Heart left ventricle (tissue), 16 donors: ENCODE measurements at regions not wholly inside any gene's neighbourhood (a gene's known extent, or its start where the extent isn't known, plus 50 kb on each side); places are given as distances from the start of the nearest gene placed in this dataset.

Experiments
- ATAC-seq, 4 donors: fragments of 200-7000 bp; cut with Tn5 transposase; one replicate each; pipeline ENCODE4 v1.9.1; 2020 to 2022; ENCODE audit warnings: moderate library complexity in 4 of 4, mild to moderate bottlenecking in 3 of 4, moderate number of reproducible peaks in 1 of 4
- DNase-seq, 5 donors: peaks; one replicate each; pipeline ENCODE4 v3.0.0-alpha.2; 2020
- H3K27ac ChIP-seq, 12 donors: fragments of 200-600 bp; sonication (generic) in 4 of 12; one replicate each; pipeline versions ENCODE4 v1.5.0 to v1.8.0; 2016 to 2022; ENCODE audit warnings: mild to moderate bottlenecking in 2 of 12
- H3K27me3 ChIP-seq, 9 donors: fragments of 200-600 bp; sonication (generic) in 2 of 9; one replicate each; pipeline versions ENCODE4 v1.5.1 to v1.8.0; 2016 to 2022; ENCODE audit warnings: mild to moderate bottlenecking in 3 of 9
- H3K36me3 ChIP-seq, 9 donors: fragments of 200-600 bp; sonication (generic) in 2 of 9; one replicate each; pipeline versions ENCODE4 v1.5.0 to v1.8.0; 2018 to 2022; ENCODE audit warnings: mild to moderate bottlenecking in 2 of 9
- H3K4me1 ChIP-seq, 12 donors: fragments of 200-600 bp; sonication (generic) in 4 of 12; one replicate each; pipeline versions ENCODE4 v1.5.0 to v1.8.0; 2016 to 2022; ENCODE audit warnings: mild to moderate bottlenecking in 3 of 12
- H3K4me3 ChIP-seq, 12 donors: fragments of 200-600 bp; sonication (generic) in 4 of 12; one replicate each; pipeline versions ENCODE4 v1.5.0 to v1.8.0; 2017 to 2022; ENCODE audit warnings: mild to moderate bottlenecking in 9 of 12, moderate library complexity in 4 of 12
- H3K9me3 ChIP-seq, 12 donors: fragments of 200-600 bp; sonication (generic) in 4 of 12; one replicate each; pipeline versions ENCODE4 v1.5.0 to v1.8.0; 2016 to 2022; ENCODE audit warnings: mild to moderate bottlenecking in 1 of 12
- POLR2A ChIP-seq, 2 donors: fragments of 450-650 bp; IDR thresholded peaks; one replicate each; pipeline ENCODE4 v1.6.1; 2017; ENCODE audit warnings: antibody characterized with exemption in 2 of 2, mild to moderate bottlenecking in 2 of 2, moderate library complexity in 2 of 2
- WGBS, 4 donors: extraction: QIAGEN DNeasy Blood & Tissue Kit in 2 of 4; methylation state at CpG; one replicate each; pipeline versions ENCODE4 v1.1.5 to v1.1.7; 2013 to 2018; 5-methylcytosine and 5-hydroxymethylcytosine counted together
- intact Hi-C, 10 donors: fragments of 100-400 bp; cut with DNase I; formaldehyde crosslinking; loops; one replicate each; pipeline versions ENCODE4 v1.11.1 to v1.14.2; 2022
- TF ChIP-seq, protein P1 (sequence below), 12 donors: fragments of 200-600 bp; sonication (generic) in 4 of 12; IDR thresholded peaks; one replicate each; pipeline versions ENCODE4 v1.5.0 to v1.8.0; 2018 to 2022; ENCODE audit warnings: antibody characterized with exemption in 12 of 12, mild to moderate bottlenecking in 5 of 12
- donor health status: ischemic (EF 13 %, LVEDD 7.1; RV severe dilation, severe dysfunction).
- donor health status: healthy with polysubstance abuse.
- donor health status: DM: no; HTN: yes; CAD: no.
- donor health status: DM: no; HTN: no; CAD: no.
- donor health status: ischemic (EF 25% LVEDD 6.9; RV normal size, moderate dysfunction).
- donor health status: ischemic (EF 25% LVEDD 5.7; RV mildly dilated, moderate dysfunction).
- donor health status: healthy.
- donor health status: DM: yes; HTN: yes; CAD: no.
- donor health status: ischemic (EF 35%, LVEDD 5.7; RV mildly dilated, moderate dysfunction).
- donor health status: nonischemic (EF 11% LVEDD 7.7; RV severe dilation, severe dysfunction).
- donor health status: DM: yes; HTN: yes; CAD: no.
- donor health status: PGD.
- donor health status: ischemic (EF 29% LVEDD 5.4; RV normal size, mild dysfunction).
- donor health status: nonischemic (EF 23%, LVEDD 6.1; RV moderate dilation, normal function).

- TF ChIP-seq POLR2A (IDR thresholded peaks at IDR 0.05) = no peak
- TF ChIP-seq, protein P1, sequence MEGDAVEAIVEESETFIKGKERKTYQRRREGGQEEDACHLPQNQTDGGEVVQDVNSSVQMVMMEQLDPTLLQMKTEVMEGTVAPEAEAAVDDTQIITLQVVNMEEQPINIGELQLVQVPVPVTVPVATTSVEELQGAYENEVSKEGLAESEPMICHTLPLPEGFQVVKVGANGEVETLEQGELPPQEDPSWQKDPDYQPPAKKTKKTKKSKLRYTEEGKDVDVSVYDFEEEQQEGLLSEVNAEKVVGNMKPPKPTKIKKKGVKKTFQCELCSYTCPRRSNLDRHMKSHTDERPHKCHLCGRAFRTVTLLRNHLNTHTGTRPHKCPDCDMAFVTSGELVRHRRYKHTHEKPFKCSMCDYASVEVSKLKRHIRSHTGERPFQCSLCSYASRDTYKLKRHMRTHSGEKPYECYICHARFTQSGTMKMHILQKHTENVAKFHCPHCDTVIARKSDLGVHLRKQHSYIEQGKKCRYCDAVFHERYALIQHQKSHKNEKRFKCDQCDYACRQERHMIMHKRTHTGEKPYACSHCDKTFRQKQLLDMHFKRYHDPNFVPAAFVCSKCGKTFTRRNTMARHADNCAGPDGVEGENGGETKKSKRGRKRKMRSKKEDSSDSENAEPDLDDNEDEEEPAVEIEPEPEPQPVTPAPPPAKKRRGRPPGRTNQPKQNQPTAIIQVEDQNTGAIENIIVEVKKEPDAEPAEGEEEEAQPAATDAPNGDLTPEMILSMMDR (IDR thresholded peaks at IDR 0.05) = no peak
- no peak overlapping the region for H3K4me3 ChIP-seq
- no peaks in the 10 kb centered on the region for H3K9me3 ChIP-seq
- intact Hi-C loops = no loop called here
- H3K36me3 ChIP-seq = no peaks in the 10 kb centered on the region
- ATAC-seq (no peak), DNase-seq (no peak)
- 47 to 75% (median 62%) methylated on average over 2 of the region's 2 CpGs for WGBS, 4 donors
- H3K27me3 ChIP-seq = no peaks in the 10 kb centered on the region
- no peak overlapping the region for H3K27ac ChIP-seq
- no peaks in the 10 kb centered on the region for H3K4me1 ChIP-seq
Measured at GRCh38 chr4:86529436-86529835, 64.7 kb upstream of the PTPN13 start.

- Histone ChIP-seq H3K9me3 (no peaks in the 10 kb centered on the region), H3K4me3 (no peak overlapping the region), H3K4me1 (no peaks in the 10 kb centered on the region), H3K27ac (no peak overlapping the region), H3K27me3 (no peaks in the 10 kb centered on the region), H3K36me3 (no peaks in the 10 kb centered on the region)
- intact Hi-C loops = no loop called here
- DNase-seq (no peak), ATAC-seq (no peak)
- TF ChIP-seq, protein P1 (IDR thresholded peaks at IDR 0.05) = no peak
- no peak for TF ChIP-seq POLR2A (IDR thresholded peaks at IDR 0.05)
- 83 to 100% (median 92%) methylated on average over 1 of the region's 1 CpG for WGBS, 4 donors
Measured at GRCh38 chr4:86530183-86530582, 63.9 kb upstream of the PTPN13 start.

DNA sequence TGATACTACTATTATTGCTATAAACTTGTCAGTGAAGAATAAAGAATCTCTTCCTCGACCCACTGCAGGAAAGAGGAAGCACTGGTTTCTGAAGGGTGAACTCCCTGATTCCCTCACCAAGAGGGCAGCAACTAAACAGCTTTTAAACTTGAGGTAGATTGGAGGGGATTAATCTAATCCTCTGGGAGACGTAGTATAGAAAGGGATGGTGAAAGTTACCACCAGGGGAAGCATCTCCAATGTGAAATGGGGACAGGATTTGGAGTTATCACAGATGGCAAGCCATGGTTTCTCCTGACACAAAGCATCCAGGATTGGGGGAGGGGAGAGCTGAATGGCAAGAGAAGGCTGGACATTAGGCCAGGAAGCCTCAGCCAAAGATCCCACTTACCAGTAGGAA is 62.7 kb upstream of the PTPN13 start:
- no peak for ATAC-seq
- H3K4me1 ChIP-seq = no peaks in the 10 kb centered on the region
- no peak overlapping the region for H3K4me3 ChIP-seq
- H3K36me3 ChIP-seq = no peaks in the 10 kb centered on the region
- H3K27ac ChIP-seq = no peak overlapping the region
- 68 to 82% (median 73%) methylated on average over 2 of the region's 2 CpGs for WGBS, 4 donors
- no peaks in the 10 kb centered on the region for H3K27me3 ChIP-seq
- intact Hi-C loops = no loop called here
- DNase-seq = no peak
- TF ChIP-seq POLR2A (IDR thresholded peaks at IDR 0.05) = no peak
- TF ChIP-seq, protein P1 (IDR thresholded peaks at IDR 0.05) = no peak
- H3K9me3 ChIP-seq = no peaks in the 10 kb centered on the region

DNA sequence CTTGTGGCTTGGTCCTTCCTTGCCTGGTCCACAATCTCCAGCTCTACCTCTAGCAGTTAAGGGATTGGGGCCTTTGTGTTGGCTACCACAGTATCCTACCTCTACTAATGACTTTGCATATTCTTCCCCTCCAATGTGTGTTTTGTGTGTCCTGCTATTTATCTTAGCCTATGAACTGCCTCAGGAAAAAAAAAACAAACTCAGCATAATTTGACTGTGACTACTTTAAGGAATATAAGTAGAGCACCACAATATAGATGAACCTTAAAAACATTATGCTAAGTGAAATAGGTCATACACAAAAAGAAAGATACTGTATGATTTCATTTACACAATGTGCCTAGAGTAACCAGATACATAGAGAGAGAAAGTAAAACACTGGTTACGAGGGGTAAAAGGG is 61.3 kb upstream of the PTPN13 start:
- DNase-seq (no peak), ATAC-seq (no peak)
- Histone ChIP-seq H3K27me3 (no peaks in the 10 kb centered on the region), H3K27ac (no peak overlapping the region), H3K4me3 (no peak overlapping the region), H3K9me3 (no peaks in the 10 kb centered on the region), H3K36me3 (no peaks in the 10 kb centered on the region), H3K4me1 (no peaks in the 10 kb centered on the region)
- intact Hi-C loops = no loop called here
- 65 to 74% (median 70%) methylated on average over 1 of the region's 1 CpG for WGBS, 4 donors
- TF ChIP-seq, protein P1 (IDR thresholded peaks at IDR 0.05) = no peak
- no peak for TF ChIP-seq POLR2A (IDR thresholded peaks at IDR 0.05)
